ENCODE measurements at regions not wholly inside any gene's neighbourhood (a gene's known extent, or its start where the extent isn't known, plus 50 kb on each side); places are given as distances from the start of the nearest gene placed in this dataset.

GRCh38 chr15:35686347-35686746, 140.4 kb upstream of the DPH6 start:
- no peak for TF ChIP-seq REST (IDR thresholded peaks at IDR 0.05; ENCODE audit: low read depth)
- no peak for TF ChIP-seq SRF (IDR thresholded peaks at IDR 0.05; ENCODE audit: low read depth)
- TF ChIP-seq ZFX (IDR thresholded peaks at IDR 0.05), result no peak
- no peak for TF ChIP-seq MAX (IDR thresholded peaks at IDR 0.05)
- TF ChIP-seq ZBTB33 (IDR thresholded peaks at IDR 0.05; ENCODE audit: extremely low read depth, insufficient replicate concordance, low read length), result no peak
- no peak for TF ChIP-seq POLR2A (IDR thresholded peaks at IDR 0.05; ENCODE audit: borderline replicate concordance, extremely low read depth, insufficient read depth, insufficient read length)
- intact Hi-C loops (cut with micrococcal nuclease), result no loop called here
- DNase-seq (ENCODE audit: low read depth, low spot score) (no peak), ATAC-seq (no peak)
- no peaks in the 10 kb centered on the region for H3K79me2 ChIP-seq (ENCODE audit: insufficient read depth, low read length)
- H3K9ac ChIP-seq (ENCODE audit: low read length), result no peak overlapping the region
- RAD21 ChIA-PET (ENCODE audit: low non-redundant PET in 1 of 2, low total read pairs in 2 of 2, uncharacterized antibody in 2 of 2, unreplicated experiment in 2 of 2), result no interaction called here
- H3K27me3 ChIP-seq (ENCODE audit: insufficient read depth, low read length), result no peaks in the 10 kb centered on the region
- POLR2A ChIA-PET, result no interaction called here
- no peaks in the 10 kb centered on the region for H3K9me2 ChIP-seq (ENCODE audit: insufficient read depth)
- H4K20me1 ChIP-seq (ENCODE audit: insufficient read depth), result no peaks in the 10 kb centered on the region
- no TSS peak for BruUV-seq (replicated peaks)
- no peak overlapping the region for H3K4me3 ChIP-seq (replicated peaks in 1 of 2; ENCODE audit: low read depth in 1 of 2, low read length in 2 of 2)
- CTCF ChIA-PET, result no interaction called here
- H3K27ac ChIP-seq (ENCODE audit: low read depth, low read length), result no peak overlapping the region
- H2AFZ ChIP-seq (ENCODE audit: low read depth, low read length, poor library complexity, severe bottlenecking), result no peak overlapping the region
- no peaks in the 10 kb centered on the region for H3K4me1 ChIP-seq (ENCODE audit: control insufficient read depth in 1 of 2, insufficient read depth in 2 of 2, low read length in 2 of 2)
- H3K9me3 ChIP-seq (ENCODE audit: control insufficient read depth in 1 of 2, insufficient read depth in 1 of 2, low read depth in 1 of 2, low read length in 2 of 2), result no peaks in the 10 kb centered on the region
- no peak overlapping the region for H3K4me2 ChIP-seq (ENCODE audit: low read length)
- no peaks in the 10 kb centered on the region for H3K36me3 ChIP-seq (ENCODE audit: control insufficient read depth in 1 of 2, insufficient read depth in 2 of 2, low read length in 2 of 2)

All from HCT116 (cell line).